GM23338 (cell line): ENCODE measurements at regions not wholly inside any gene's neighbourhood (a gene's known extent, or its start where the extent isn't known, plus 50 kb on each side); places are given as distances from the start of the nearest gene placed in this dataset.
A peak's percentile ranks its signal among the peaks of the same experiment; 100 is the strongest.

Experiments used
- ATAC-seq: fragments of 200-7000 bp; cut with Tn5 transposase; 3 replicates; pipeline ENCODE4 v1.9.1; 2020
- DNase-seq: peaks from one replicate; pipeline ENCODE4 v3.0.0-alpha.2; 2015; ENCODE audit warnings: low spot score
- H2AFZ ChIP-seq: fragments of 200-600 bp; sonication (generic); 2 replicates; pipeline ENCODE4 v1.8.0; 2016; ENCODE audit warnings: antibody characterized with exemption, mild to moderate bottlenecking, moderate library complexity
- H3F3A ChIP-seq: fragments of 200-600 bp; sonication (generic); replicated peaks from 2 replicates; pipeline ENCODE4 v1.8.0; 2017; ENCODE audit warnings: antibody characterized with exemption, mixed run types, low read depth
- H3K27ac ChIP-seq: fragments of 200-600 bp; sonication (generic); 2 replicates; pipeline ENCODE4 v1.6.1; 2016; ENCODE audit warnings: low read depth
- H3K27me3 ChIP-seq: fragments of 200-600 bp; sonication (generic); 2 replicates; pipeline ENCODE4 v1.8.0; 2016; ENCODE audit warnings: mild to moderate bottlenecking, mixed run types, moderate library complexity; ENCODE audit not compliant: insufficient read depth
- H3K36me3 ChIP-seq: fragments of 200-600 bp; sonication (generic); 2 replicates; pipeline ENCODE4 v1.8.0; 2016; ENCODE audit warnings: mild to moderate bottlenecking; ENCODE audit not compliant: insufficient read depth
- H3K4me1 ChIP-seq: fragments of 200-600 bp; sonication (generic); 2 replicates; pipeline ENCODE4 v1.8.0; 2016; ENCODE audit warnings: mild to moderate bottlenecking, moderate library complexity; ENCODE audit not compliant: insufficient read depth
- H3K4me2 ChIP-seq: fragments of 200-600 bp; sonication (generic); 2 replicates; pipeline ENCODE4 v1.7.1; 2017; ENCODE audit warnings: mixed run types
- H3K4me3 ChIP-seq: fragments of 200-600 bp; sonication (generic); 2 replicates; pipeline ENCODE4 v1.6.1; 2016; ENCODE audit warnings: mixed run types
- H3K79me2 ChIP-seq: fragments of 200-600 bp; sonication (generic); replicated peaks from 2 replicates; pipeline ENCODE4 v1.8.0; 2017; ENCODE audit warnings: mild to moderate bottlenecking; ENCODE audit not compliant: insufficient read depth
- H3K9me2 ChIP-seq: fragments of 200-600 bp; sonication (generic); 2 replicates; pipeline ENCODE4 v1.8.0; 2017; ENCODE audit not compliant: insufficient read depth
- H4K20me1 ChIP-seq: fragments of 200-600 bp; sonication (generic); replicated peaks from 2 replicates; pipeline ENCODE4 v1.8.0; 2017; ENCODE audit warnings: mild to moderate bottlenecking; ENCODE audit not compliant: insufficient read depth
- H3K27ac Mint-ChIP-seq: 2 replicates; pipeline ENCODE4 v1.8.0; 2020; ENCODE audit warnings: inconsistent platforms, mild to moderate bottlenecking, moderate library complexity, mixed read lengths
- H3K27me3 Mint-ChIP-seq: 3 replicates; pipeline ENCODE4 v1.8.0; 2022; ENCODE audit warnings: low read depth, mild to moderate bottlenecking, moderate library complexity, mixed read lengths, inconsistent platforms; ENCODE audit not compliant: insufficient read depth, poor library complexity
- H3K36me3 Mint-ChIP-seq: 3 replicates; pipeline ENCODE4 v1.8.0; 2021; ENCODE audit warnings: low read depth, mild to moderate bottlenecking, inconsistent platforms, moderate library complexity, mixed read lengths
- H3K4me1 Mint-ChIP-seq: 3 replicates; pipeline ENCODE4 v1.8.0; 2020; ENCODE audit warnings: mild to moderate bottlenecking, inconsistent platforms, mixed read lengths
- H3K4me3 Mint-ChIP-seq: 3 replicates; pipeline ENCODE4 v1.8.0; 2021; ENCODE audit warnings: moderate library complexity, mild to moderate bottlenecking, inconsistent platforms, mixed read lengths
- H3K9me3 Mint-ChIP-seq: 3 replicates; pipeline ENCODE4 v1.8.0; 2020; ENCODE audit warnings: moderate library complexity, mild to moderate bottlenecking, inconsistent platforms, mixed read lengths
- CREB1 ChIP-seq: fragments of 250-450 bp; sonication (Bioruptor Pico); IDR thresholded peaks from 2 replicates; pipeline ENCODE4 v1.5.0; 2020; ENCODE audit warnings: low read depth, mild to moderate bottlenecking, moderate library complexity
- CTCF ChIP-seq, 2 experiments: fragments of 200-600 bp in 1 of 2; sonication (generic) in 1 of 2; conservative IDR thresholded peaks; 2 replicates each; pipeline versions ENCODE4 v1.5.1 to v1.6.1; 2016 to 2017; ENCODE audit warnings: antibody characterized with exemption in 2 of 2, low read depth in 2 of 2, mild to moderate bottlenecking in 2 of 2, moderate library complexity in 1 of 2
- EZH2 ChIP-seq: fragments of 200-600 bp; sonication (generic); IDR thresholded peaks from one replicate; pipeline ENCODE4 v1.8.0; 2017; ENCODE audit warnings: antibody characterized with exemption, mild to moderate bottlenecking, low read depth; ENCODE audit not compliant: unreplicated experiment
- EZH2phosphoT487 ChIP-seq: fragments of 200-600 bp; sonication (generic); IDR thresholded peaks from one replicate; pipeline ENCODE4 v1.8.1; 2018; ENCODE audit warnings: antibody characterized with exemption; ENCODE audit not compliant: unreplicated experiment
- JUNB ChIP-seq: IDR thresholded peaks from one replicate; pipeline ENCODE4 v1.6.1; 2016; ENCODE audit warnings: antibody characterized with exemption; ENCODE audit not compliant: unreplicated experiment
- NANOG ChIP-seq: IDR thresholded peaks from 2 replicates; pipeline ENCODE4 v1.6.1; 2016; ENCODE audit warnings: antibody characterized with exemption, borderline replicate concordance
- POLR2AphosphoS5 ChIP-seq: IDR thresholded peaks from 2 replicates; pipeline ENCODE4 v1.6.1; 2016; ENCODE audit warnings: antibody characterized with exemption, low read depth
- REST ChIP-seq: IDR thresholded peaks from one replicate; pipeline ENCODE4 v1.6.1; 2018; ENCODE audit warnings: antibody characterized with exemption; ENCODE audit not compliant: unreplicated experiment
- STAT1 ChIP-seq: IDR thresholded peaks from one replicate; pipeline ENCODE4 v1.6.1; 2016; ENCODE audit warnings: antibody characterized with exemption; ENCODE audit not compliant: unreplicated experiment
- ZNF114 ChIP-seq: fragments of 250-450 bp; sonication (Bioruptor Pico); IDR thresholded peaks from 2 replicates; pipeline ENCODE4 v1.5.0; 2020; ENCODE audit warnings: mild to moderate bottlenecking, moderate library complexity
- ZNF331 ChIP-seq: fragments of 250-450 bp; sonication (Bioruptor Pico); IDR thresholded peaks from 2 replicates; pipeline ENCODE4 v1.5.0; 2020; ENCODE audit warnings: low read depth, mild to moderate bottlenecking, moderate library complexity
- TF ChIP-seq, protein P1 (sequence below): fragments of 250-450 bp; sonication (Bioruptor Pico); IDR thresholded peaks from 2 replicates; pipeline ENCODE4 v1.5.0; 2020; ENCODE audit warnings: mild to moderate bottlenecking, moderate library complexity
- TF ChIP-seq, protein P2 (sequence below): IDR thresholded peaks from 2 replicates; pipeline ENCODE4 v1.6.1; 2016; ENCODE audit warnings: antibody characterized with exemption

DNA sequence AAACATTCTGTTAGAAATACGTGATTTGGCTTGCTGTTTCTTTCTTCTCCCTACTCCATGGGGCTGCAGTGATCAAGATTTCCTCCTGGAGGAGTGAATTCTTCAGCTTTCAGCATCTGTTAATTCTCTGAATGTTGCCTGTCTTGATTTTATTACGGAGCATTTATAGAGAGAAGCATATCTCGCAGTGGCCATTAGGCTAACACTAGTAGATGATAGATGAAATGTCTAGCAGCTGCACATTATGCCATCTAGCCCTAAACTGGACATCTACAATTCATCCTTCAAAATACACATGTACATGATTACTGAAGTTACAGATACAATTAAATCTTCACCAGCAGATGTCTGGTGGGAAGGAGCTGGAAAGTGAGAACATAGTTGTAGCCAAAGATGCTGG lies 769.8 kb upstream of the NECTIN3 start:
- H3K4me3 ChIP-seq, result no peak overlapping the region
- H3K36me3 Mint-ChIP-seq, result no peaks in the 10 kb centered on the region
- no peaks in the 10 kb centered on the region for H3K79me2 ChIP-seq
- no peaks in the 10 kb centered on the region for H3K27me3 ChIP-seq
- no peaks in the 10 kb centered on the region for H3K36me3 ChIP-seq
- no peaks in the 10 kb centered on the region for H3F3A ChIP-seq
- H3K4me2 ChIP-seq, result no peak overlapping the region
- ATAC-seq (no peak), DNase-seq (no peak)
- peaks cover 12% of the 10 kb centered on the region for H3K9me2 ChIP-seq
- H3K27ac ChIP-seq, result no peak overlapping the region
- H3K27me3 Mint-ChIP-seq, result no peaks in the 10 kb centered on the region
- no peaks in the 10 kb centered on the region for H3K4me1 Mint-ChIP-seq
- no peak overlapping the region for H3K4me3 Mint-ChIP-seq
- no peaks in the 10 kb centered on the region for H3K4me1 ChIP-seq
- H3K27ac Mint-ChIP-seq, result no peak overlapping the region
- H2AFZ ChIP-seq, result peak overlapping the region; percentile 66; the same call in 1 of the 2 replicates
- no peaks in the 10 kb centered on the region; the same call in 2 of the 3 replicates for H3K9me3 Mint-ChIP-seq
- no peaks in the 10 kb centered on the region for H4K20me1 ChIP-seq
- no peak for TF ChIP-seq POLR2AphosphoS5
- no peak for TF ChIP-seq ZNF331 (CRISPR knock-in tag)
- TF ChIP-seq STAT1, result no peak
- no peak for TF ChIP-seq CTCF (conservative IDR thresholded peaks at IDR 0.05; ENCODE audit: low read depth in 2 of 2)
- no peak for TF ChIP-seq NANOG
- no peak for TF ChIP-seq JUNB
- no peak for TF ChIP-seq EZH2
- TF ChIP-seq, protein P1, sequence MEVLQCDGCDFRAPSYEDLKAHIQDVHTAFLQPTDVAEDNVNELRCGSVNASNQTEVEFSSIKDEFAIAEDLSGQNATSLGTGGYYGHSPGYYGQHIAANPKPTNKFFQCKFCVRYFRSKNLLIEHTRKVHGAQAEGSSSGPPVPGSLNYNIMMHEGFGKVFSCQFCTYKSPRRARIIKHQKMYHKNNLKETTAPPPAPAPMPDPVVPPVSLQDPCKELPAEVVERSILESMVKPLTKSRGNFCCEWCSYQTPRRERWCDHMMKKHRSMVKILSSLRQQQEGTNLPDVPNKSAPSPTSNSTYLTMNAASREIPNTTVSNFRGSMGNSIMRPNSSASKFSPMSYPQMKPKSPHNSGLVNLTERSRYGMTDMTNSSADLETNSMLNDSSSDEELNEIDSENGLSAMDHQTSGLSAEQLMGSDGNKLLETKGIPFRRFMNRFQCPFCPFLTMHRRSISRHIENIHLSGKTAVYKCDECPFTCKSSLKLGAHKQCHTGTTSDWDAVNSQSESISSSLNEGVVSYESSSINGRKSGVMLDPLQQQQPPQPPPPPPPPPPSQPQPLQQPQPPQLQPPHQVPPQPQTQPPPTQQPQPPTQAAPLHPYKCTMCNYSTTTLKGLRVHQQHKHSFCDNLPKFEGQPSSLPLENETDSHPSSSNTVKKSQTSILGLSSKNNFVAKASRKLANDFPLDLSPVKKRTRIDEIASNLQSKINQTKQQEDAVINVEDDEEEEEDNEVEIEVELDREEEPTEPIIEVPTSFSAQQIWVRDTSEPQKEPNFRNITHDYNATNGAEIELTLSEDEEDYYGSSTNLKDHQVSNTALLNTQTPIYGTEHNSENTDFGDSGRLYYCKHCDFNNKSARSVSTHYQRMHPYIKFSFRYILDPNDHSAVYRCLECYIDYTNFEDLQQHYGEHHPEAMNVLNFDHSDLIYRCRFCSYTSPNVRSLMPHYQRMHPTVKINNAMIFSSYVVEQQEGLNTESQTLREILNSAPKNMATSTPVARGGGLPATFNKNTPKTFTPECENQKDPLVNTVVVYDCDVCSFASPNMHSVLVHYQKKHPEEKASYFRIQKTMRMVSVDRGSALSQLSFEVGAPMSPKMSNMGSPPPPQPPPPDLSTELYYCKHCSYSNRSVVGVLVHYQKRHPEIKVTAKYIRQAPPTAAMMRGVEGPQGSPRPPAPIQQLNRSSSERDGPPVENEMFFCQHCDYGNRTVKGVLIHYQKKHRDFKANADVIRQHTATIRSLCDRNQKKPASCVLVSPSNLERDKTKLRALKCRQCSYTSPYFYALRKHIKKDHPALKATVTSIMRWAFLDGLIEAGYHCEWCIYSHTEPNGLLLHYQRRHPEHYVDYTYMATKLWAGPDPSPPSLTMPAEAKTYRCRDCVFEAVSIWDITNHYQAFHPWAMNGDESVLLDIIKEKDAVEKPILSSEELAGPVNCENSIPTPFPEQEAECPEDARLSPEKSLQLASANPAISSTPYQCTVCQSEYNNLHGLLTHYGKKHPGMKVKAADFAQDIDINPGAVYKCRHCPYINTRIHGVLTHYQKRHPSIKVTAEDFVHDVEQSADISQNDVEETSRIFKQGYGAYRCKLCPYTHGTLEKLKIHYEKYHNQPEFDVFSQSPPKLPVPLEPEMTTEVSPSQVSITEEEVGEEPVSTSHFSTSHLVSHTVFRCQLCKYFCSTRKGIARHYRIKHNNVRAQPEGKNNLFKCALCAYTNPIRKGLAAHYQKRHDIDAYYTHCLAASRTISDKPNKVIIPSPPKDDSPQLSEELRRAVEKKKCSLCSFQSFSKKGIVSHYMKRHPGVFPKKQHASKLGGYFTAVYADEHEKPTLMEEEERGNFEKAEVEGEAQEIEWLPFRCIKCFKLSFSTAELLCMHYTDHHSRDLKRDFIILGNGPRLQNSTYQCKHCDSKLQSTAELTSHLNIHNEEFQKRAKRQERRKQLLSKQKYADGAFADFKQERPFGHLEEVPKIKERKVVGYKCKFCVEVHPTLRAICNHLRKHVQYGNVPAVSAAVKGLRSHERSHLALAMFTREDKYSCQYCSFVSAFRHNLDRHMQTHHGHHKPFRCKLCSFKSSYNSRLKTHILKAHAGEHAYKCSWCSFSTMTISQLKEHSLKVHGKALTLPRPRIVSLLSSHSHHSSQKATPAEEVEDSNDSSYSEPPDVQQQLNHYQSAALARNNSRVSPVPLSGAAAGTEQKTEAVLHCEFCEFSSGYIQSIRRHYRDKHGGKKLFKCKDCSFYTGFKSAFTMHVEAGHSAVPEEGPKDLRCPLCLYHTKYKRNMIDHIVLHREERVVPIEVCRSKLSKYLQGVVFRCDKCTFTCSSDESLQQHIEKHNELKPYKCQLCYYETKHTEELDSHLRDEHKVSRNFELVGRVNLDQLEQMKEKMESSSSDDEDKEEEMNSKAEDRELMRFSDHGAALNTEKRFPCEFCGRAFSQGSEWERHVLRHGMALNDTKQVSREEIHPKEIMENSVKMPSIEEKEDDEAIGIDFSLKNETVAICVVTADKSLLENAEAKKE (CRISPR knock-in tag), result no peak
- no peak for TF ChIP-seq CREB1 (CRISPR knock-in tag)
- TF ChIP-seq REST, result no peak
- TF ChIP-seq, protein P2, sequence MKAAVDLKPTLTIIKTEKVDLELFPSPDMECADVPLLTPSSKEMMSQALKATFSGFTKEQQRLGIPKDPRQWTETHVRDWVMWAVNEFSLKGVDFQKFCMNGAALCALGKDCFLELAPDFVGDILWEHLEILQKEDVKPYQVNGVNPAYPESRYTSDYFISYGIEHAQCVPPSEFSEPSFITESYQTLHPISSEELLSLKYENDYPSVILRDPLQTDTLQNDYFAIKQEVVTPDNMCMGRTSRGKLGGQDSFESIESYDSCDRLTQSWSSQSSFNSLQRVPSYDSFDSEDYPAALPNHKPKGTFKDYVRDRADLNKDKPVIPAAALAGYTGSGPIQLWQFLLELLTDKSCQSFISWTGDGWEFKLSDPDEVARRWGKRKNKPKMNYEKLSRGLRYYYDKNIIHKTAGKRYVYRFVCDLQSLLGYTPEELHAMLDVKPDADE, result no peak
- TF ChIP-seq EZH2phosphoT487, result no peak
- TF ChIP-seq ZNF114 (CRISPR knock-in tag), result no peak
